ENCODE measurements at regions not wholly inside any gene's neighbourhood (a gene's known extent, or its start where the extent isn't known, plus 50 kb on each side); places are given as distances from the start of the nearest gene placed in this dataset.

DNA sequence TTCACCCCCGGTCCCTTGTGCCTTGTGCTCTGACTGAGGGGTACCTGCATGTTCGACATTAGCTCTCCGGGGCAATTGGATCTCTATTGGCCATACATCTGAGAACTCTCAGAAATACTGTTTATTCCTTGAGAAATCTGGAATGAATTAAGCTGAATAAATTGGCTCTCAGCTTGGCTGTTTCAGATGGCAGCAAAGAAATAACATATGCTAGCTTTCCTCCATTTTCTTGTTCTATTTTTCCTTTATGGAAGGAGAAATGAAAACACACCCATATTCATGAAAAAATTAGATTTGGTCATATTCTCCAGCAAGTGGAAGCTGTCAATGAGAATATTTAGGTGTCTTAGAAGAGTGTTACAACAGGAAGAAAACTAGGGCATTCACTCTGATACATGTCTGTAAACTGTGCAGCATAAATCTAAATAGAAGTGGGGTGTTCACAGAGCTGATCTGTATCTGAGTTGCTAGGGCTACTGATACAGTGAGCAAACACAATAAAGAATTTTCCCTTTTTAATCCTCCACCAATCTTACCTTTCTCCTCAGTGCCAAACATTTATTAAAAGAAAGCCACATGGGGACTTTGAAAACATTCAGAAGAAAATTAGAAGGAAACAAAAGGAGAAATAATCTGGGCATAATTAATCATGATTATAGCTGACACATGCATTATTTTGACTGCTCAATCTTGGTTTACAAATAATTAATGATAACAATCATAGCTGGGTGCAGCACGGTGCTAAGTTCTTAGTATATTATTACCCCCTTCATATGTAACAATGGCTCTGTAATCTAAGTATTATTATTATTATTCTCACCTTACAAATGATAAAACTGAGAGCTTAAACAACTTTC lies 671.9 kb upstream of the USP24 start:
- H3K27ac ChIP-seq, result peak overlapping the region; percentile 71
- TF ChIP-seq, protein P1, sequence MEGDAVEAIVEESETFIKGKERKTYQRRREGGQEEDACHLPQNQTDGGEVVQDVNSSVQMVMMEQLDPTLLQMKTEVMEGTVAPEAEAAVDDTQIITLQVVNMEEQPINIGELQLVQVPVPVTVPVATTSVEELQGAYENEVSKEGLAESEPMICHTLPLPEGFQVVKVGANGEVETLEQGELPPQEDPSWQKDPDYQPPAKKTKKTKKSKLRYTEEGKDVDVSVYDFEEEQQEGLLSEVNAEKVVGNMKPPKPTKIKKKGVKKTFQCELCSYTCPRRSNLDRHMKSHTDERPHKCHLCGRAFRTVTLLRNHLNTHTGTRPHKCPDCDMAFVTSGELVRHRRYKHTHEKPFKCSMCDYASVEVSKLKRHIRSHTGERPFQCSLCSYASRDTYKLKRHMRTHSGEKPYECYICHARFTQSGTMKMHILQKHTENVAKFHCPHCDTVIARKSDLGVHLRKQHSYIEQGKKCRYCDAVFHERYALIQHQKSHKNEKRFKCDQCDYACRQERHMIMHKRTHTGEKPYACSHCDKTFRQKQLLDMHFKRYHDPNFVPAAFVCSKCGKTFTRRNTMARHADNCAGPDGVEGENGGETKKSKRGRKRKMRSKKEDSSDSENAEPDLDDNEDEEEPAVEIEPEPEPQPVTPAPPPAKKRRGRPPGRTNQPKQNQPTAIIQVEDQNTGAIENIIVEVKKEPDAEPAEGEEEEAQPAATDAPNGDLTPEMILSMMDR (conservative IDR thresholded peaks at IDR 0.05), result no peak

DNA sequence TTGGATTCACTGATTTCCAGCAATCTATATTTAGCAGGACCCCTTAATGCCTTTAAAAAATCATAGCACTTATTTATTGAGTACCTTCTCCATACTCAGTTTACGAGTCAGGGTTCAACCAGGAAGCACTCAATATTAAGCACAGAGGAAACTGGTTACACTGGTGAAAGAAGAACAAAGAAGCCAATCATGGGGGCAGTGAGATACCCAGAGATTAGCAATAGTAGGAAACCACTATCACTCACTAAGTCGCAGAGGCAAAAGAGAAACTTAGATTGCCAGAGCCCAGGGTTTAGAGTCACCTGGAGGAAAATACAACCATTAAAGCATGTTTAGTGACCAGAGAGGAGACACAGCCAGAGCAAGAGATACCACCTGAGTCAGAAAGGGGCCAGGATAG lies 670.5 kb upstream of the USP24 start:
- H3K27ac ChIP-seq, result peak overlapping the region; percentile 71; the same call in 1 of the 2 replicates
- TF ChIP-seq, protein P1 (conservative IDR thresholded peaks at IDR 0.05), result no peak

DNA sequence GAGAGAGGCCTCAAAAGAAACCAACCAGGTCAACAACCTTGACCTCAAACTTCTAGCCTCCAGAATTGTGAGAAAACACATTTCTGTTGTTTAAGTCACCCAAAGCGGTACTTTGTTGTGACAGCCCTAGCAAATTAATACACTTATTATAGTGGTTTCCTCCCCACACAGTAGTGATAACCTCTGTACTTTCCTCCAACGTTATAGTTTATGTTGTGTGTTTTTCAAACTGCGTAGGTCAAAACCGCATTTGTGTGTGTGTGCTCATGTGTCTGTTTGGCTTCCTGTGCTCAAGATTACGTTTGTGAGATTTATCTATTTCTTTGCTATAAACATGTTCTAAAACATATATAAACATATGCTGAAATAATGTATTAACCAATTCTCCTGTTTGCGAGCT lies 667.8 kb upstream of the USP24 start:
- H3K27ac ChIP-seq, result no peak overlapping the region
- TF ChIP-seq, protein P1 (conservative IDR thresholded peaks at IDR 0.05), result no peak

DNA sequence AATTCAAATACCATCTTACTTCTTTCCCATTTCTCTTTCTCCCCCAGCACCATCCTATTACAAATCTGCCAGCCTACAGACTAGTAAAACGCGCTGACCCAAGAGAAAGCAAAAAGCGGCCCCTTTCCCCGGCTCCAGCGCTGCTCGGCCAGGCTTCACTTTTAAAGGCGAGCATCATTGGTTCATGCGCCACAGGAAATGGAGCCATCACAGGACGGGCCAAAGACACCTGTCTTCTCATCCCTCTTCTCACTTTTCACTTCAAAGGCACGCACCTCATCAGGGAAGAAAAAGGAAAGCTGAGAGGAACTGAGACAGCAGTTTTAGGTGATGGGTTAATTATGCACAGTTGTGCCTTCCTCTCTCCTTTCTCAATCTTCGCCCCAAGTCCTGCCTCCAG lies 664.2 kb upstream of the USP24 start:
- TF ChIP-seq, protein P1 (conservative IDR thresholded peaks at IDR 0.05), result no peak
- H3K27ac ChIP-seq, result no peak overlapping the region

DNA sequence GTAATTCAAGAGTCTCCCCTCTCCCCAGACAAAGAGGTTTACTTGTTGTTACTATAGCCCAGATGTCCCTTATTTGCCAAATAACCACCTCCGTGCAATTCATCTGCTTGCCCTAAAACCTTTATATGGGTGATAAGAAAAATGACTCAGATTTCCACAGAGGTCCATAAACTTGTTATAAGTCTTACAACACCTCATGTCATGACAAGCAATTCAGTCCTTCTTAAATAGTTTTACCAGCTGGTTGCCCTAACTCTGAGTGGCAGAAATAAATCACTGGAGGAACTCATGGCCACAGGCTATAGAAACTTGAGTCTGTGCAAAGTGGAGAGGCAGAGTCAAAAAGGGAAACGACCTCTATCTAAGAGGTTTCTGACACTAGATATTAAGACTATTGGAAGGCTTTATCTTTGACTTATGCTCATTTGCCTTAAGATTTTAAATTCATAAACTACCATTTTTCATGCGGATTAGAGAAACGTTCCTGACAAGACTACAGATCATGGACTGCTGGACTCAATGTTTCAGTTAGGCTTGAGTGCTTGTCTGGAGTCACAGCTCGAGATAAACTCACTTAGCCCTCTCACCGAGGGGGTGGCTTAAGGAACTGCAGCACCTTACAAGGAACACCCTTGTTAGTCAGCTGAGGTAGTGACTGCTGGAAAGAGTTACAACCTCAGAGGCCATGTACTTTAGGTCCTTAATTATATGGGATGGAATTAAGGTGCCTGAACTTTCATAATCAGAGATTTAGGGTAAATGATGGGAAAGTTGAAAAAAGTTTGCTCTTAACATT lies 662.5 kb upstream of the USP24 start:
- TF ChIP-seq, protein P1 (conservative IDR thresholded peaks at IDR 0.05), result no peak
- no peak overlapping the region for H3K27ac ChIP-seq

DNA sequence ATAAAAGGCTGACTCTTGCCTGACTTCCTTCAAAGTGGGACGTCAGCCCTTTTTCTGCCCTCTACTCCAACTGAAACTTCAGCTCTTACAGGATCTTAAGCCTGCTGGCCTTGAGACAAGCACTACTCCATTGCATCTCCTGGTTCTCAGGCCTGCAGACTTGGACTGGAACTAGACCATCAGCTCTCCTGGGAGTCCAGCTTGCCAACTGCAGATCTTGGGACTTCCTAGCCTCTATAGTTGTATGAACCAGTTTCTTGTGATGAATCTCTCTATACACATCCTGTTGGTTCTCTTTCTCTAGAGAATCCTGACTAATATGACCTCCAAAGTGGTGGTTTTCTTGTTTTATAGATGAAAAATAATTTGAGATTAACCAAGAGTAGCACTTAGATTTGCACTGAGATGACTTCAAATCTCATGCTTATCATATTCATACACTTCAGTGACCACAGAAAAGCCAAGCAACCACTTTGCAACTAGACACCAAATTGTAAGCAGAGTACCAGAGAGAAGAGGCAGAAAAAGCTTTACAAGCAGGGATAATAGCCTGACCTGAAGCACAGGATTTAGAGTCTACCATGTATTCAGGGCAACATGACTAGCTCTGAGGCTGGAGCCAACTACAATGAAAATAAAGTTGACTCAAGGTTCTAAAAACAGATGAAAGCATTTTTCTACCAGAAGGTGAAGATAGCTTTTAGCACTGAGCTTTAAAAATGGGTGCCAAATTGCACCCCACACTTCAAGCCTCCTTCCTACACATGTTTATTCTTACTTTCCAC lies 661.3 kb upstream of the USP24 start:
- TF ChIP-seq, protein P1 (conservative IDR thresholded peaks at IDR 0.05), result no peak

DNA sequence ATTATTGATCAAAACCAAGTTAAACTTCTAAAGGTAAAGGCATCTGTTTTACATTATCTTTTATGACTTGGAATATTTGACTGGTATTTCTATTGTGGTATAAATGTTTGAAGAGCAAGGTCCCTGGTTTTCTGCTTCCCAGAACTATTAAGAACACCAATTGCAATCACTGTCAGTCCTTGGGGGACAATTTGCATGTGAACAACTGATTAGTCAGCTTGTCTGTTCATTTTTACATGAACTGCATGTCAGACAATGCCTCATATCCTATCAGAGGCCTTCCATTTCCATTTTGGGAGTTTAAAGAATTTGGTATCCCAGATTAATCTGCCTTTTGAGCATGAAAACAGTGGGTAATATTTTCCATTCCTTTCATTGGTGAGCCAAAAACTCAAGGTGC lies 654.9 kb upstream of the USP24 start:
- TF ChIP-seq, protein P1 (conservative IDR thresholded peaks at IDR 0.05), result no peak
- H3K27ac ChIP-seq, result no peak overlapping the region

More for the DNA sequence above, 661.3 kb upstream of the USP24 start:
- no peak overlapping the region for H3K27ac ChIP-seq

All from VCaP (cell line).